NCI-H1694 treated with DMSO at 0.1 percent for 48 hours (cell line): ENCODE measurements at regions not wholly inside any gene's neighbourhood (a gene's known extent, or its start where the extent isn't known, plus 50 kb on each side); places are given as distances from the start of the nearest gene placed in this dataset.
"Not testable (repeated sequence)": the region's sequence is repeated elsewhere in the genome, so short reads cannot be mapped to it uniquely, and the experiment has no call there.

Source experiments
- DNase-seq: peaks from one replicate; lab custom pipeline; 2025; lab: John Stamatoyannopoulos, UW

GRCh38 chr4:115629270-115629669, 515.9 kb upstream of the NDST4 start:
- no peak for DNase-seq

GRCh38 chr4:115609631-115610030, 496.2 kb upstream of the NDST4 start:
- no peak for DNase-seq

DNA sequence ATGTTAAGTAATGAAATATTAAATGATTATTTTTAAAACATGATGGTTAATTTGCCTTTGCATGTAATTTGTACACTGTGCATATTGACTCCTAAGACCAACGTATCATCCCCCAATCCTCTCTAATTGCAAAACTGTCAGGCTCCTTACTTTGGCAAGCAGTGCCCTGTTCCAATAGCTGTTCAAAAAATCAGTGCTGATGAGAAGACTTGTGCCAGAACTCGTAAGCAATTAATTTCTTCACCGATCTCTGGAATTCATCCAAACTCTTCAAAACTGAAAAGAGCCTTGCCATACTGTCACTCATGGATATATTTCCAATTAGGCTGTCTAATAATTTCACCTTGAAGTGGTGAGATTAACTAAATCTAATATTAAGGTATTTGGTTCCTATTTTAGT, 493.9 kb upstream of the NDST4 start:
- DNase-seq = no peak

DNA sequence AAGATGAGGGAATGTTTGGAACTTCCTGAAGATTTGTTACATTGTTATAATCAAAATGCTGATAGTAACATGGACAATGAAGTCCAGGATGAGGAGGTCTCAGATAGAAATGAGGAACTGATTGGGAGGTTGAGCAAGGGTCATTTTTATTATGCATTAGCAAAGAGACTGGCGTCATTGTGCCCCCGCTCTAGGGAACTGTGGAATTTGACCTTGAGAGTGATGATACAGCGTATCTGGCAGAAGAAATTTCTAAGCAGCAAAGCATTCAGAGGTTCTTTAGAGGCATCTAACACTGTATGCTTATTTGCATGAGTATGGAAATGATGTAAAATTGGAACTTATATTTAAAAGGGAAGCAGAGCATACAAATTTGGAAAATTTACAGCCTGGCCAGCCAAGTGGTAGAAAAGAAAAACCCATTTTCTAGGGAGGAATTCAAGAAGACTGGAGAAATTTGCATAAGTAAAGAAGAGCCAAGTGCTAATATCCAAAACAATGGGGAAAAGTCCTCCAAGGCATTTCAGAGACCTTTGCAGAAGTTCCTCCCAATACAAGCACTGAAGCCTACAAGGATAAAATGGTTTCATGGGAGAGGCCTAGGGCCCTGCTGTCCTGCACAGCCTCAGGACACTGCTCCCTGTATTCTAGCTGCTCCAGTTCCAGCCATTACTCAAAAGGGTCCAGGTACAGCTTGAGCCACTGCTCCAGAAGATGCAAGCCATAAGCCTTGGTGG, 483.0 kb upstream of the NDST4 start:
- DNase-seq = no peak

DNA sequence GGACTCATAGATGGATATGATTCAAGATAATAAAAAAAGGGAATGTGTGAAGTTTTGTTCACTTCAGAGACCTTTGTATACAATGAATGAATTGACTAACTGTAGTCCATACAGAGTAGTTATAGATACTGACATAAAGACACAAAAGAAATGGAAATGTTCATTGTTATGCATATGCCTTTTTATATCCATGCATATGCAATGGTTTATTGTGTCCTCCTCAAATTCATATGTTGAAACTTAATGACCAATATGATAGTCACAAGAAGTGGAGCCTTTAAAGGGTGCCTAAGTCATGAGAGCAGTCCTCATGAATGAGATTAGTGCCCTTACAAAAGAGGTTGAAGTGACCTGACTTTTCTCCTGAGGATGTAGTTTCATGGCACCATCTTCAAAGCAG, 467.5 kb upstream of the NDST4 start:
- DNase-seq = no peak

DNA sequence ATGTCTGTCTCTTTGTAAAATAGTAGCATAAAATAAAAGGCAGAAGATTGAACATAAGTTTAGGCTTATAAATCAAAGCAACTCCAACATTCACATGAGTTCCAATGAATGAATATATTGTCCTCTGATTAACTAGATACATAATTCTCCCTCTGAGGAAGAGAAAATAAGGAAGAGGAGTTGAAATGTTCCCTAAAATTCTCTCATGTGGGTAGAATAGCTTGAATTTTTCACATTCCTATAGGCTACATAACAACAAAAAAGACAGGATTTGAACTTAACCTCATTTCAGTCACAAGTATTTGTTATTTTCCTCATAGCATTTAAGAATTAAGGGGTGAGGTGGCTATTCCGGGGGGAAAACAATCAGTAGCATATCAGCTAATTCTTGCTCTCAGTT, 462.4 kb upstream of the NDST4 start:
- DNase-seq = no peak

DNA sequence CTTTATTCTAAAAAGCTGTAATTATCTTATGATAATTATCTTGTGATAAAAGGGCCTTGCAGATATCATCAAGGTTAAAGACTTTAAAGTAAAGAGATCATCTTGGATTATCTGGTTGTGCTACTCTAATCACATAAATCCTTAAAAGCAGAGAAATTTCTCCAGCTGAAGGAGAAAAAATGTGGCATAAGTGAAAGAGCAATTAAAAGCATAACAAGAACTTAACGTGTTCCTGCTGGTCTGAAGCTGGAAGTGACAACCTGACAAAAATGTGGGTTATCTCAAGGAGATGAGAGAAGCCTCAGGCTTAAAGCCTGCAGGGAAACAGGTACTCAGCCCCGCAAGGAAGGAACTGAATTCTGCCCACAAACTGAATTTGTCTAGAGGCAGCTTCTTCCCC, 449.1 kb upstream of the NDST4 start:
- DNase-seq = no peak

- no peak for DNase-seq
Measured at GRCh38 chr4:115548123-115548522, 434.7 kb upstream of the NDST4 start.

DNA sequence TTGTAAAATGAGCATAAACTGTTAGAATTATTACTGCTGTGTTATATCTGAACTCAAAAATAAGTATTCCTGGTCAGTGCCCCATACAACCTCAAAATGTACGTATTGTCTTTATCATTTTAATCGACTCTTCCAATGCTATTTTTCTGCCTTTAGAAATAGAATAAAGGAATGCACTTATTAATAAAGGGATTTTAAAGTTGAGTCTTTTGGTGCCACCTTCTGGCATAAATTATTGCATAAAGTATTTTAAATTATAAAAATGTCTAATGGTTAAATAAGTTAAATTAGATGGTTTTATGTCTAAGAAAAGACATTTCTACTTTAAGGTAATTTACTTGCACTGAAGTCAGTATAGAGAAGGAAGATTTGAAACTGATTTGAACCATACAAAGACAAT, 424.0 kb upstream of the NDST4 start:
- no peak for DNase-seq

DNA sequence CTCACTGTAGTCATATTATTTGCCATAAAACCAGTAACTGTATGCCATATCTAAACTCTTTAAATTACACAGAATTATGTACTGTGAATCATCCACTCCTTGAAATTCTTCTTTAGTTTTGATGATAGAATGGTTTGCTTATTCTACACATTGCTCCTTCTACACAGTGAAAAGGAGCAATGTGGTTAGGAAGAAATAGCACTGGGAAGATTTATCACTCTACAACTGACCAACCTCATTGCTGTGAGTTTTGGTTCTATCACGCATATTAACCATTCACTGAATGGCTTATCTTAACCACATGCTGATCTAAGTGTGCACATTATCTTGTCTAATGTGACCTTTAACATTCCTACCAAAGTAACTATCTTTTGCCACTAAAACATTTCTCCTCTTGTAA, 415.7 kb upstream of the NDST4 start:
- DNase-seq = no peak

GRCh38 chr4:115519476-115519875, 406.1 kb upstream of the NDST4 start:
- DNase-seq = not testable (repeated sequence)

GRCh38 chr4:115515772-115516171, 402.4 kb upstream of the NDST4 start:
- no peak for DNase-seq

DNA sequence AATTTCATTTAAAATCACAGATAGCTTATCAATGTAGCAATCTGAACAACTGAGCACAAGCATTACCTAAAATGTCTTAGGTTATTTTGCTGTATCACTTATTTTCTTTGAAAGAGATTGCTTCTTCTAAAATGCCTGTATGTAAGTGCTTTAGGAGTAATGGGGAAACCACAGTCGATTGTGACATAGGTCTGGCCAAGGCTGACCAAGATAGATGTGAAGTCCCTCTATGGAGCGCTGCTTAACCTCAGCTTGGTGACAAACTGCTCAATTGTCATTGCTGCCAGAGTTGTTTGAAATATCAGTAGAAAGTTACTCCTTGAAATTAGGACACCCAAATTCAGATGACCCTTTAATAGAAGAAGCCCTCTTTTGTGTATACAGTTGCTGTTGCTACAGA, 401.9 kb upstream of the NDST4 start:
- no peak for DNase-seq

DNA sequence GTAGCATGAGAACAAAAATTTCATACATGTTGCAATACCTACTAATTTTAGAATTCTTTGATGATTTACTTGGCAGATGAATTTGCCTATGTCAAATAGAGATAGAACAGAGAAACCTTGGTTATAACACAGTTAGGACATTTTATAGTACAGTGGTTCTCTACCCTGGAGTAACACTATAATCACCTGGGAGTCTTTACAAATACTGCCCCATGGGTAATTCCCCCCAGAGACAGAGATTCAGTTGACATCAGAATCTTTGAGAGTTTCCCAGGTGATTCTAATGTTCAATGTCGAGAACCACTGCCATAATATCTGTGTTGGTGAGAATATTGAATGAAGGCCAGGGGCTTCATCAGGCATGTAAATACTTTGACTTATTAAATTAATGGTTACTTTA, 401.3 kb upstream of the NDST4 start:
- DNase-seq = no peak

GRCh38 chr4:115505326-115505725, 391.9 kb upstream of the NDST4 start:
- DNase-seq = no peak

- DNase-seq = no peak
Measured at GRCh38 chr4:115501656-115502055, 388.2 kb upstream of the NDST4 start.

DNA sequence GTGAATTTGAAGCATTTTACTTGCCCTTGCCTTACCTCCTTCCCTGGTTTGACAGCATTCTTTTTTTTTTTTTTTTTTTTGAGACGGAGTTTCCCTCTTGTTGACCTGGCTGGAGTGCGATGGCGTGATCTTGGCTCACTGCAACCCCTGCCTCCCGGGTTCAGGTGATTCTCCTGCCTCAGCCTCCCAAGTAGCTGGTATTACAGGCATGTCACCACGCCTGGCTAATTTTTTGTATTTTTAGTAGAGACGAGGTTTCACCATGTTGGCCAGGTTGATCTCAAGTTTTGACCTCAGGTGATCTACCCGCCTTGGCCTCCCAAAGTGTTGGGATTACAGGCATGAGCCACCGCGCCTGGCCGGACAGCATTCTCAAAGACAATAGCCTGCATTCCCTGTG, 380.4 kb upstream of the NDST4 start:
- not testable (repeated sequence) for DNase-seq

GRCh38 chr4:115491686-115492085, 378.3 kb upstream of the NDST4 start:
- no peak for DNase-seq

GRCh38 chr4:115489279-115489678, 375.9 kb upstream of the NDST4 start:
- DNase-seq = no peak

DNA sequence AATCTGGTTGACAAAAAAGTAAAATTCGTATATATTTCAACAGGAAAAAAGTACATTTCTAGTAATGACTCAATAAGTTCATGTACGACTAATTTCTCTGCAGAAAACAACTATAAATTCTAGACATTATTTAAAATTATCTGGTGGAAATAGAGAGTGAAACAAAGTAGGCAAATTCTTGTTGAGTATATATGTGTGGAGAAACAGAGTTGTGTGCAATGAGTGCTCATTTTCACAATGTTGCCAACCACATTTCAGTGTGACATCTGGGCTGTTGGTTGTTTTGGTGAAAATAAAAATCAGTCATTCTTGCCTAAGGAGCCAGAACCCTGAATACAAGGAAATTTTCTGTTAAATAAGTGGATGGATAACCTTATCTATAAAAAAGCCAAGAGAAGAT, 372.0 kb upstream of the NDST4 start:
- no peak for DNase-seq

GRCh38 chr4:115484479-115484878, 371.1 kb upstream of the NDST4 start:
- no peak for DNase-seq

GRCh38 chr4:115470763-115471162, 357.3 kb upstream of the NDST4 start:
- DNase-seq = no peak

DNA sequence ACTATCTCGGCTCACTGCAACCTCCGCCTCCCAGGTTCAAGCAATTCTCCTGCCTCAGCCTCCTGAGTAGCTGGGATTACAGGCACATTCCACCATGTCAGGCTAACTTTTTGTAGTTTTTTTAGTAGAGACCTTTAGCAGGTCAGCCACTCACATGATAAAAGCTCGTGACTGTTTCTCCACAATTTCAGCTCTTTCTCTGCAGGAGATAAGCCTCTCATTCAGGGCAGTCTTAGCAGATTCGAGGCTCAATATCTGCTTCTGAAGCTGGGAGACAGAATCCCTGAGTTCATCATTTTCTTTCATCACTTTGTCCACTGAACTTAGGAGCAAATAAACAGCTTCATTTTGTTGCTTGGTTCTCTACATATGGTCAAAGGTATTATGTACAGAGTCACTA, 345.9 kb upstream of the NDST4 start:
- not testable (repeated sequence) for DNase-seq

DNA sequence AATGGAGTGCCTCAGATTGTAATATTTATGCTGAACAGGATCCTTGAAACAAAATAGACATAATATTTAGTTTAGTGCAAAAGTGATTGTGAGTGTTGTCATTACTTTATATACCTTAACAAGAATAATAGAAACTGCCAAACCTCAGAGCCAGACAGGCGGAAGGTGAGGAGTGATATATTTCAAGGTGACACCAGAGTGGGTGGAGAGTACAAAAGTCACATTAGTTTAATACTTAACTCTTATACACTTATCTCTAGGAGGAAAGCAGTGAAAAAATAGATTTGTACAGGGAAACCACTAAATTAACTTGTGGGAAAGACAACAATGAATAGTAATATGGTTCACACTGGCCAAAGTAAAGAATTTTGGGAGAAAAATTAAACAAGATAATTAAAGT, 342.8 kb upstream of the NDST4 start:
- DNase-seq = no peak

GRCh38 chr4:115454228-115454627, 340.8 kb upstream of the NDST4 start:
- DNase-seq = no peak
